Endothelial cell of umbilical vein (primary cell): ENCODE measurements at regions not wholly inside any gene's neighbourhood (a gene's known extent, or its start where the extent isn't known, plus 50 kb on each side); places are given as distances from the start of the nearest gene placed in this dataset.
"Not testable (repeated sequence)": the region's sequence is repeated elsewhere in the genome, so short reads cannot be mapped to it uniquely, and the experiment has no call there.

Experiments
- BruUV-seq: library from RNA; stranded (reverse); fragments of 400-500 nt; replicated peaks from 2 replicates; lab custom pipeline; 2021; lab: Mats Ljungman, UMichigan
- CTCF ChIA-PET: fragments of 300-600, 350-600 bp; sonication (Branson Sonifier 250); formaldehyde crosslinking; loops from one replicate; lab custom pipeline; 2021; ENCODE audit warnings: antibody characterized with exemption, inconsistent platforms; lab: Charles Lee
- POLR2A ChIA-PET: fragments of 300-600, 350-600 bp; sonication (Branson Sonifier 250); formaldehyde crosslinking; loops from one replicate; lab custom pipeline; 2021; ENCODE audit warnings: antibody characterized with exemption, inconsistent platforms; lab: Charles Lee
- DNase-seq: peaks from one replicate; pipeline ENCODE4 v3.0.0-alpha.2; 2011; ENCODE audit warnings: low read depth, low spot score
- FAIRE-seq: peaks from 2 replicates; lab custom pipeline; 2011; peaks lifted over from hg19 to GRCh38; lab: Jason Lieb, UNC
- H2AFZ ChIP-seq: 2 replicates; pipeline ENCODE4 v1.6.0; 2012; ENCODE audit warnings: low read depth, low read length, control low read depth, inconsistent platforms
- H3K27ac ChIP-seq: 2 replicates; pipeline ENCODE4 v1.5.1; 2011; ENCODE audit warnings: low read depth, mild to moderate bottlenecking, control low read depth, low read length, moderate library complexity; ENCODE audit not compliant: insufficient read depth
- H3K27me3 ChIP-seq, 2 experiments: 2 replicates each; pipeline versions ENCODE4 v1.6.0 to v1.6.1; 2011; ENCODE audit warnings: low read length in 2 of 2, mixed read lengths in 1 of 2; ENCODE audit not compliant: control insufficient read depth in 2 of 2, insufficient read depth in 2 of 2
- H3K36me3 ChIP-seq, 2 experiments: 2 replicates in 1 of 2; 3 replicates in 1 of 2; pipeline ENCODE4 v1.5.1; 2011; ENCODE audit warnings: low read length in 2 of 2, mild to moderate bottlenecking in 1 of 2, moderate library complexity in 1 of 2; ENCODE audit not compliant: control insufficient read depth in 2 of 2, insufficient read depth in 2 of 2; ENCODE audit errors: extremely low read depth in 1 of 2
- H3K4me1 ChIP-seq: 3 replicates; pipeline ENCODE4 v1.5.1; 2011; ENCODE audit warnings: mild to moderate bottlenecking, low read length; ENCODE audit not compliant: control insufficient read depth, insufficient read depth; ENCODE audit errors: extremely low read depth
- H3K4me2 ChIP-seq: 2 replicates; pipeline ENCODE4 v1.6.1; 2011; ENCODE audit warnings: low read length, control low read depth, mixed read lengths; ENCODE audit not compliant: insufficient read depth
- H3K4me3 ChIP-seq, 3 experiments: fragments of 200-600 bp in 1 of 3; sonication (generic), shearing (Covaris generic) in 1 of 3; replicated peaks in 1 of 3; 2 replicates each; pipeline ENCODE4 v1.5.1; 2011 to 2016; ENCODE audit warnings: control low read depth in 3 of 3, low read length in 3 of 3, mild to moderate bottlenecking in 2 of 3, inconsistent platforms in 1 of 3, low read depth in 1 of 3, moderate library complexity in 1 of 3; ENCODE audit not compliant: insufficient read depth in 1 of 3
- H3K79me2 ChIP-seq: 2 replicates; pipeline ENCODE4 v1.6.0; 2012; ENCODE audit warnings: low read length, inconsistent platforms; ENCODE audit not compliant: control insufficient read depth, insufficient read depth
- H3K9ac ChIP-seq: replicated peaks from 2 replicates; pipeline ENCODE3; 2011; ENCODE audit warnings: low read length, control low read depth; ENCODE audit not compliant: insufficient read depth; ENCODE audit errors: extremely low read depth
- H3K9me1 ChIP-seq: replicated peaks from 3 replicates; pipeline ENCODE4 v1.6.0; 2011; ENCODE audit warnings: mild to moderate bottlenecking, low read length; ENCODE audit not compliant: control insufficient read depth, insufficient read depth; ENCODE audit errors: extremely low read depth
- H3K9me3 ChIP-seq: replicated peaks from 2 replicates; pipeline ENCODE4 v1.5.1; 2012; ENCODE audit warnings: low read length, inconsistent platforms; ENCODE audit not compliant: control insufficient read depth, insufficient read depth
- H4K20me1 ChIP-seq: replicated peaks from 2 replicates; pipeline ENCODE3; 2011; ENCODE audit warnings: mild to moderate bottlenecking, low read length; ENCODE audit not compliant: control insufficient read depth, insufficient read depth; ENCODE audit errors: extremely low read depth
- GATA2 ChIP-seq: IDR thresholded peaks from 2 replicates; pipeline ENCODE4 v1.7.0; 2011; ENCODE audit warnings: low read depth, mild to moderate bottlenecking, moderate library complexity, mixed read lengths, low read length; ENCODE audit not compliant: insufficient read length, insufficient read depth
- JUN ChIP-seq: IDR thresholded peaks from 2 replicates; pipeline ENCODE4 v1.6.1; 2011; ENCODE audit warnings: borderline replicate concordance, low read depth; ENCODE audit not compliant: insufficient read length, insufficient read depth
- POLR2A ChIP-seq: IDR thresholded peaks from 2 replicates; pipeline ENCODE4 v1.6.1; 2012; ENCODE audit warnings: low read depth, mild to moderate bottlenecking, control low read depth, low read length
- POLR2AphosphoS5 ChIP-seq: IDR thresholded peaks from 2 replicates; pipeline ENCODE4 v1.6.1; 2012; ENCODE audit warnings: low read depth, mild to moderate bottlenecking, control low read depth, low read length, moderate library complexity; ENCODE audit not compliant: insufficient read depth
- dilution Hi-C: fragments of 300-500 bp; cut with MboI; formaldehyde crosslinking; loops from one replicate; pipeline ENCODE4 v1.15.0; 2019; ENCODE audit warnings: low sequenced_read_pairs; ENCODE audit not compliant: extremely low pct_ligation_motif_present
- intact Hi-C: fragments of 100-400 bp; cut with micrococcal nuclease; formaldehyde crosslinking; loops from one replicate; pipeline ENCODE4 v1.10.0; 2022
- TF ChIP-seq, protein P1 (sequence below): IDR thresholded peaks from 2 replicates; pipeline ENCODE4 v1.6.1; 2011; ENCODE audit not compliant: insufficient read depth, insufficient read length

DNA sequence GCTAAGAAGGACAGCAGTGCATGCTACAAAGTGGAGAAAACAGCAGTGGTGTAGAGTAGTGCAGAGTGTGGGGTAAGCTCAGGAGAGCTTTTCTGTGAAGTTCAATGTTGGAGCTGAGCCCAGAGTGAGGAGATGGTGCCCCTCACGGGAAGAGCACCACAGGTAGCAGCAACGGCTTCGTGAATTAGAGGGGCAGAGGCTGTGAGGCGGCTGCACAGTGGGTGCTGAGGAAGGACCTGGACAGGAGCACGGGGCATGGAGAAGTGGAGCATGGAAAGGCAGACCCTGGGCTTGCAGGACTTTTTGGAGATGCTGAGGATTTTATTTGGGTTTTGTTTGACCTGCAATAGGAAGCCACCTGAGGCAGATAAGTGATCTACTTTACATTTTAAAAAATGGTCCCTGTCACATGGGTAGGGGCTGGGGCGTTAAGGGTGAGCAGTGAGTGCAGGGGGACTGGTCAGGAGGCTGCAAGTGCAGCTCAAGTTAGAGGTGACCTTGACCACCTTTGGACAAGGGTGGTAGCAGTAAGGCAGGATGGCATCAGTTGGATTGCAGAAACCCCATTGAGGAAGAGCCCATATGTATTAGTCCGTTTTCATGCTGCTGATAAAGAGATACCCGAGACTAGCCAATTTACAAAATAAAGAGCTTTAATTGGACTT is 85.0 kb downstream of the MYCN start:
- no TSS peak for BruUV-seq
- POLR2A ChIA-PET, result no interaction called here
- Histone ChIP-seq H2AFZ (no peak overlapping the region), H3K79me2 (no peaks in the 10 kb centered on the region), H3K27ac (no peak overlapping the region), H3K4me2 (no peak overlapping the region), H3K4me1 (no peaks in the 10 kb centered on the region), H3K36me3 (no peaks in the 10 kb centered on the region), H3K27me3 (no peaks in the 10 kb centered on the region), H3K4me3 (no peak overlapping the region), H3K9me1 (no peaks in the 10 kb centered on the region), H3K9me3 (peaks cover 3% of the 10 kb centered on the region), H4K20me1 (no peaks in the 10 kb centered on the region), H3K9ac (no peak overlapping the region)
- intact Hi-C loops (no loop called here), dilution Hi-C loops (no loop called here)
- no peak for DNase-seq
- FAIRE-seq, result no peak
- TF ChIP-seq JUN (no peak), GATA2 (no peak), POLR2A (no peak), POLR2AphosphoS5 (no peak)
- TF ChIP-seq, protein P1, sequence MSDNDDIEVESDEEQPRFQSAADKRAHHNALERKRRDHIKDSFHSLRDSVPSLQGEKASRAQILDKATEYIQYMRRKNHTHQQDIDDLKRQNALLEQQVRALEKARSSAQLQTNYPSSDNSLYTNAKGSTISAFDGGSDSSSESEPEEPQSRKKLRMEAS, result no peak
- CTCF ChIA-PET, result no interaction called here

DNA sequence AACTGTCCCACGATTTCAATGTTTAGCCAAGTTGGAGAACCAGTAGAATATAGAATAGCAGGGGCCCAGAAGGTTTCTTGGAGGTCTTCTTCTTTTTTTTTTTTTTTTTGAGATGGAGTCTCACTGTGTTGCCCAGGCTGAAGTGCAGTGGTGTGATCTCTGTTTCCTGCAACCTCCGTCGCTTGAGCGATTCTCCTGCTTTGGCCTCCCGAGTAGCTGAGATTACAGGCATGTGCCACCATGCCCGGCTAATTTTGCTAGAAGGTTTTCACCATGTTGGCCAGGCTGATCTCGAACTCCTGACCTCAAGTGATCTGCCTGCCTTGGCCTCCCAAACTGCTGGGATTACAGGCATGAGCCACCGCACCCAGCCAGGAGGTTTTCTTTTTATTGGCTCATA is 84.3 kb downstream of the MYCN start:
- H3K4me3 ChIP-seq, H2AFZ ChIP-seq, H3K4me2 ChIP-seq, intact Hi-C loops, H3K27me3 ChIP-seq, H3K4me1 ChIP-seq, H3K9ac ChIP-seq, H3K27ac ChIP-seq, CTCF ChIA-PET, H3K36me3 ChIP-seq, DNase-seq, POLR2A ChIA-PET, FAIRE-seq, H3K79me2 ChIP-seq, BruUV-seq, H3K9me3 ChIP-seq, H3K9me1 ChIP-seq, H4K20me1 ChIP-seq, dilution Hi-C loops: not testable (repeated sequence)
